ENCODE measurements at regions not wholly inside any gene's neighbourhood (a gene's known extent, or its start where the extent isn't known, plus 50 kb on each side); places are given as distances from the start of the nearest gene placed in this dataset.

- ChIA-PET CTCF (no interaction called here), POLR2A (no interaction called here)
- Histone ChIP-seq H3K9me3 (replicated peaks; ENCODE audit: control insufficient read depth, insufficient read depth, low read length) (no peaks in the 10 kb centered on the region), H4K20me1 (replicated peaks; ENCODE audit: control insufficient read depth, extremely low read depth, insufficient read depth, low read length) (no peaks in the 10 kb centered on the region), H3K4me1 (ENCODE audit: control insufficient read depth, extremely low read depth, insufficient read depth, low read length) (no peaks in the 10 kb centered on the region), H3K9me1 (replicated peaks; ENCODE audit: control insufficient read depth, extremely low read depth, insufficient read depth, low read length) (no peaks in the 10 kb centered on the region), H3K27ac (ENCODE audit: insufficient read depth, low read depth, low read length) (no peak overlapping the region), H2AFZ (ENCODE audit: low read depth, low read length) (no peak overlapping the region), H3K79me2 (ENCODE audit: control insufficient read depth, insufficient read depth, low read length) (no peaks in the 10 kb centered on the region), H3K9ac (replicated peaks; ENCODE audit: extremely low read depth, insufficient read depth, low read length) (no peak overlapping the region), H3K4me2 (ENCODE audit: insufficient read depth, low read length) (no peak overlapping the region), H3K27me3 (ENCODE audit: control insufficient read depth in 2 of 2, insufficient read depth in 2 of 2, low read length in 2 of 2) (no peaks in the 10 kb centered on the region), H3K36me3 (ENCODE audit: control insufficient read depth in 2 of 2, extremely low read depth in 1 of 2, insufficient read depth in 2 of 2, low read length in 2 of 2) (no peaks in the 10 kb centered on the region), H3K4me3 (replicated peaks in 1 of 3; ENCODE audit: insufficient read depth in 1 of 3, low read depth in 1 of 3, low read length in 3 of 3) (no peak overlapping the region)
- intact Hi-C loops (cut with micrococcal nuclease) (no loop called here), dilution Hi-C loops (cut with MboI; ENCODE audit: extremely low pct_ligation_motif_present, low sequenced_read_pairs) (no loop called here)
- BruUV-seq (replicated peaks), result no TSS peak
- TF ChIP-seq EZH2 (IDR thresholded peaks at IDR 0.05; ENCODE audit: borderline replicate concordance, low read depth, low read length, severe bottlenecking) (no peak), JUN (IDR thresholded peaks at IDR 0.05; ENCODE audit: borderline replicate concordance, insufficient read depth, insufficient read length, low read depth) (no peak), POLR2A (IDR thresholded peaks at IDR 0.05; ENCODE audit: low read depth, low read length) (no peak), CTCF (IDR thresholded peaks at IDR 0.05; ENCODE audit: extremely low read depth in 1 of 2, insufficient read depth in 1 of 2, low read depth in 1 of 2, low read length in 2 of 2) (no peak), POLR2AphosphoS5 (IDR thresholded peaks at IDR 0.05; ENCODE audit: insufficient read depth, low read depth, low read length) (no peak), GATA2 (IDR thresholded peaks at IDR 0.05; ENCODE audit: insufficient read depth, insufficient read length, low read depth, low read length) (no peak), MYC (IDR thresholded peaks at IDR 0.05; ENCODE audit: low read depth, low read length) (no peak), FOS (IDR thresholded peaks at IDR 0.05; ENCODE audit: borderline replicate concordance, insufficient read depth, low read length) (no peak)
- TF ChIP-seq, protein P1, sequence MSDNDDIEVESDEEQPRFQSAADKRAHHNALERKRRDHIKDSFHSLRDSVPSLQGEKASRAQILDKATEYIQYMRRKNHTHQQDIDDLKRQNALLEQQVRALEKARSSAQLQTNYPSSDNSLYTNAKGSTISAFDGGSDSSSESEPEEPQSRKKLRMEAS (IDR thresholded peaks at IDR 0.05; ENCODE audit: insufficient read depth, insufficient read length), result no peak
- no peak for FAIRE-seq
- DNase-seq (ENCODE audit: low read depth, low spot score), result peak; percentile 2
These were observed 355.3 kb upstream of the RORA start for GRCh38 chr15:61584410-61584809.
